ENCODE measurements at regions not wholly inside any gene's neighbourhood (a gene's known extent, or its start where the extent isn't known, plus 50 kb on each side); places are given as distances from the start of the nearest gene placed in this dataset.

DNA sequence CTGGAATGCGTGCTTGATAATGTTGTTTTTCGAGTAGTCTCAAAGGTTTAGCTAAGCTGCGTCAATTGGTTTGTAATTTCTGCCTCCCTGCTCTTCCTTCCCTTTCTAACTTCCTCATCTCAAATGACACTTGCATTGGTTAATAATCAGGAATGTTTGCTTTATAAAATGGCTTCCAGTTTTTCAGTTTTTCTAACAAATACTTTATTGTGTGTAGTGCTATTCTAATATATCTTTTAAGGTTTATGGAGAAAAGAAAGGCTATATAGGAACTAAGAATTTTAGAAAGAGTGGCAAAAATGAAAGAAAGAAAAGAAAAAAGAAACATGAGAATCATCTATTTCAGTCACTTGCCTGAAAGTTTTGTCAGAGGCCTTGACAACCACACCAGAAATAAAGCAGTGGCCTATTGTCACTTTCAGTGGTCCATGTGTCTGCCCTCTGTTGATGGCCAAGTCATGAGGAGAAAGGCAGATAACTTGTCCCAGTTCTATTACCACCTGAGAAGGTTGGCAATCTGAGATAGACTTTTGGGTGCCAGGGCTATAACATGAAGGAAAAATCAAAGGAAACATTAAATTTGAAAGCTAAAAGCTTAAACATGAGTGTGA lies 221.9 kb upstream of the KITLG start:
- TF ChIP-seq POLR2A (IDR thresholded peaks at IDR 0.05; ENCODE audit: low read depth, low read length) (no peak), POLR2AphosphoS5 (IDR thresholded peaks at IDR 0.05; ENCODE audit: low read depth, low read length) (no peak)

Data from GM12892 (cell line).